BLaER1 treated with 17β-estradiol and CSF1 and Interleukin-3, amounts not matched to agents 10 nM and 100 nM (cell line): ENCODE measurements at regions not wholly inside any gene's neighbourhood (a gene's known extent, or its start where the extent isn't known, plus 50 kb on each side); places are given as distances from the start of the nearest gene placed in this dataset.

Experiments used
- H3K27ac ChIP-seq, 11 experiments: shearing (Covaris generic); formaldehyde crosslinking; 2 replicates each; pipeline ENCODE4 v1.8.1; 2022
- H3K27me3 ChIP-seq, 11 experiments: shearing (Covaris generic); formaldehyde crosslinking; 2 replicates each; pipeline ENCODE4 v1.8.1; 2022
- H3K36me3 ChIP-seq, 11 experiments: shearing (Covaris generic); formaldehyde crosslinking; 2 replicates each; pipeline ENCODE4 v1.8.1; 2022
- H3K4me1 ChIP-seq, 10 experiments: shearing (Covaris generic); formaldehyde crosslinking; 2 replicates each; pipeline ENCODE4 v1.8.1; 2022
- H3K4me2 ChIP-seq, 11 experiments: shearing (Covaris generic); formaldehyde crosslinking; 2 replicates each; pipeline ENCODE4 v1.8.1; 2022
- H3K4me3 ChIP-seq, 10 experiments: shearing (Covaris generic); formaldehyde crosslinking; 2 replicates each; pipeline ENCODE4 v1.8.1; 2022
- H3K9ac ChIP-seq, 11 experiments: shearing (Covaris generic); formaldehyde crosslinking; 2 replicates each; pipeline ENCODE4 v1.8.1; 2022
- H3K9me3 ChIP-seq, 11 experiments: shearing (Covaris generic); formaldehyde crosslinking; replicated peaks in 1 of 11; 2 replicates each; pipeline ENCODE4 v1.8.1; 2022
- H4K20me1 ChIP-seq, 11 experiments: shearing (Covaris generic); formaldehyde crosslinking; 2 replicates each; pipeline ENCODE4 v1.8.1; 2022
- Cebpa-rat ChIP-seq, 11 experiments: shearing (Covaris generic); IDR thresholded peaks; 2 replicates each; pipeline ENCODE4 v1.8.1; 2022

GRCh38 chr15:58331913-58332675, 99.7 kb upstream of the LIPC start:
- H3K27ac ChIP-seq: peak overlapping the region; percentile 81 to 98 (median 91)
- no peaks in the 10 kb centered on the region for H4K20me1 ChIP-seq
- H3K9me3 ChIP-seq: peaks cover 8 to 12% (median 11%) of the 10 kb centered on the region in 11 experiments
- no peaks in the 10 kb centered on the region for H3K27me3 ChIP-seq
- H3K4me1 ChIP-seq: peaks cover 53 to 72% (median 58%) of the 10 kb centered on the region in 10 experiments
- peaks cover 0 to 3% (median 0%) of the 10 kb centered on the region in 11 experiments; a peak in 1 of 22 replicates for H3K36me3 ChIP-seq
- H3K9ac ChIP-seq: peak overlapping the region; percentile 72 to 86 (median 79)
- no peak; a peak in 1 of 22 replicates for TF ChIP-seq Cebpa-rat (IDR thresholded peaks at IDR 0.05)
- H3K4me2 ChIP-seq: peak overlapping the region; percentile 89 to 97 (median 94)
- peak overlapping the region in 5 of 10 experiments; percentile 35 to 52 (median 43); a peak in 7 of 20 replicates for H3K4me3 ChIP-seq

GRCh38 chr15:58332676-58333400, 99.0 kb upstream of the LIPC start:
- H3K27me3 ChIP-seq: no peaks in the 10 kb centered on the region
- no peak for TF ChIP-seq Cebpa-rat (IDR thresholded peaks at IDR 0.05)
- 0 out of 20 replicates have a peak overlapping the region, but pooled peaks of 1 of the 10 experiments have one; percentile 35 for H3K4me3 ChIP-seq
- H3K27ac ChIP-seq: peak overlapping the region; percentile 81 to 98 (median 91)
- H4K20me1 ChIP-seq: no peaks in the 10 kb centered on the region
- H3K9me3 ChIP-seq: peaks cover 3 to 5% (median 4%) of the 10 kb centered on the region in 11 experiments; a peak in 21 of 22 replicates
- peak overlapping the region; percentile 76 to 97 (median 94) for H3K4me2 ChIP-seq
- H3K4me1 ChIP-seq: peaks cover 53 to 72% (median 58%) of the 10 kb centered on the region in 10 experiments
- no peaks in the 10 kb centered on the region for H3K36me3 ChIP-seq
- H3K9ac ChIP-seq: peak overlapping the region; percentile 72 to 86 (median 79)

DNA sequence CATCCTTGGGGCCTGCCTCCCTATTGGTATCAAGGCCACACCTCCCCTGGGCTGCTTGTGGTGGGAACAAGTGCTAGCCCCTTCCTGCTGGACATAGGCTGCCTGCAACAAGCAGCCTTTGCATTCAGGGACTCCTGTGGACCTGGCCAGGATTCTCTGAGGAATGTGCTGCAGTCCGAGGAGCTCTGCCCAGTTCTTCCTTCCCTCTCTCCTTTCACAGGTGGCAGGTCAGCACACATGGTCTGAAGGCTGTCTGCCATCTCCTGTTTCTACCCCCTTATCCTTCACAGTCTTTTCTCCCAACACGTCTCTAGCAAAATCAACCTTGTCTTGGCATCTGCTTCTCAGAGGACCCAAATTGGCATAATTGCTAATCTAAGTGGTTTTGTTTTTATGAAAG, 97.0 kb upstream of the LIPC start:
- no peaks in the 10 kb centered on the region for H3K36me3 ChIP-seq

GRCh38 chr15:58336161-58336560, 95.6 kb upstream of the LIPC start:
- Histone ChIP-seq H3K4me3 (no peak overlapping the region), H3K27me3 (no peaks in the 10 kb centered on the region), H3K4me1 (peaks cover 30 to 45% (median 38%) of the 10 kb centered on the region in 10 experiments), H3K9ac (no peak overlapping the region), H3K27ac (no peak overlapping the region), H3K36me3 (no peaks in the 10 kb centered on the region), H3K4me2 (peak overlapping the region in 8 of 11 experiments; percentile 16 to 53 (median 36); a peak in 13 of 22 replicates), H3K9me3 (no peaks in the 10 kb centered on the region), H4K20me1 (no peaks in the 10 kb centered on the region)
- no peak for TF ChIP-seq Cebpa-rat (IDR thresholded peaks at IDR 0.05)

More for the DNA sequence above, 97.0 kb upstream of the LIPC start:
- H3K9me3 ChIP-seq: no peaks in the 10 kb centered on the region
- no peak for TF ChIP-seq Cebpa-rat (IDR thresholded peaks at IDR 0.05)
- H3K4me1 ChIP-seq: peaks cover 43 to 58% (median 52%) of the 10 kb centered on the region in 10 experiments
- H4K20me1 ChIP-seq: no peaks in the 10 kb centered on the region
- no peak overlapping the region for H3K27ac ChIP-seq
- H3K9ac ChIP-seq: no peak overlapping the region
- no peaks in the 10 kb centered on the region for H3K27me3 ChIP-seq
- no peak overlapping the region for H3K4me3 ChIP-seq
- H3K4me2 ChIP-seq: peak overlapping the region in 7 of 11 experiments; percentile 2 to 76 (median 30); a peak in 6 of 22 replicates

GRCh38 chr15:58340176-58340575, 91.6 kb upstream of the LIPC start:
- no peaks in the 10 kb centered on the region for H3K9me3 ChIP-seq
- no peak for TF ChIP-seq Cebpa-rat (IDR thresholded peaks at IDR 0.05)

DNA sequence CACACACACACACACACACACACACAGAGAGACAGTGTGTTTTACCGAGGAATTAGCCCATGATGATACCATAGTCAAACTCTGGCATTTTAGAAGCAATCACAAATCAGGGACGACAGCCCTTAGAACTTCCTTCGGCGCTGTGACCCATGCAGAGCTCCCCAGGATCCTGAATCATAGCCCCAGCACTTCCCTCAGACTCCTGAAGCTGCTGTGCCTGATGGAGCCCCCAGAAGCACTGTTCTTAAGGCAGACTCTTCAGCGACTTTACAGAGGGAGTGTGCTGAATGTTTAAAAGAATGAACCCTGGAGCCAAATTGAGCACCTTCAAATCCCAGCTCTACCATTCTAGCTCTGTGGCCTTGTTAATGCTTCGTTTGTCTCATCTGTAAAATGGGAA, 89.3 kb upstream of the LIPC start:
- Histone ChIP-seq H3K9ac (no peak overlapping the region), H3K4me1 (peaks cover 8 to 14% (median 12%) of the 10 kb centered on the region in 10 experiments; a peak in 19 of 20 replicates), H3K9me3 (peaks cover 0 to 13% (median 7%) of the 10 kb centered on the region in 11 experiments; a peak in 15 of 22 replicates), H3K4me3 (no peak overlapping the region), H3K27me3 (no peaks in the 10 kb centered on the region), H3K4me2 (no peak overlapping the region), H3K27ac (no peak overlapping the region), H4K20me1 (no peaks in the 10 kb centered on the region), H3K36me3 (no peaks in the 10 kb centered on the region)
- TF ChIP-seq Cebpa-rat (IDR thresholded peaks at IDR 0.05): no peak

More at GRCh38 chr15:58340176-58340575, 91.6 kb upstream of the LIPC start:
- H3K27ac ChIP-seq: no peak overlapping the region
- no peaks in the 10 kb centered on the region for H3K36me3 ChIP-seq
- H3K4me1 ChIP-seq: peaks cover 10 to 24% (median 18%) of the 10 kb centered on the region in 10 experiments
- H3K4me2 ChIP-seq: no peak overlapping the region
- H3K27me3 ChIP-seq: no peaks in the 10 kb centered on the region
- H3K9ac ChIP-seq: no peak overlapping the region
- H3K4me3 ChIP-seq: no peak overlapping the region
- no peaks in the 10 kb centered on the region for H4K20me1 ChIP-seq

GRCh38 chr15:58344213-58345070, 87.3 kb upstream of the LIPC start:
- Histone ChIP-seq H3K27me3 (no peaks in the 10 kb centered on the region), H3K36me3 (no peaks in the 10 kb centered on the region), H3K4me2 (peak overlapping the region; percentile 3 to 61 (median 45); a peak in 21 of 22 replicates), H4K20me1 (no peaks in the 10 kb centered on the region), H3K9me3 (peaks cover 0 to 13% (median 8%) of the 10 kb centered on the region in 11 experiments; a peak in 16 of 22 replicates), H3K27ac (no peak overlapping the region), H3K4me1 (peaks cover 8 to 14% (median 12%) of the 10 kb centered on the region in 10 experiments; a peak in 19 of 20 replicates), H3K4me3 (no peak overlapping the region), H3K9ac (no peak overlapping the region)
- TF ChIP-seq Cebpa-rat (IDR thresholded peaks at IDR 0.05): no peak

- peaks cover 8 to 14% (median 12%) of the 10 kb centered on the region in 10 experiments; a peak in 19 of 20 replicates for H3K4me1 ChIP-seq
Measured at GRCh38 chr15:58346361-58346760, 85.4 kb upstream of the LIPC start.

More at GRCh38 chr15:58346361-58346760, 85.4 kb upstream of the LIPC start:
- no peak overlapping the region for H3K4me3 ChIP-seq
- H3K27ac ChIP-seq: no peak overlapping the region
- TF ChIP-seq Cebpa-rat (IDR thresholded peaks at IDR 0.05): no peak
- H3K9ac ChIP-seq: no peak overlapping the region
- no peaks in the 10 kb centered on the region for H3K27me3 ChIP-seq
- no peaks in the 10 kb centered on the region for H3K36me3 ChIP-seq
- H4K20me1 ChIP-seq: no peaks in the 10 kb centered on the region
- H3K4me2 ChIP-seq: no peak overlapping the region
- peaks cover 0 to 20% (median 11%) of the 10 kb centered on the region in 11 experiments; a peak in 16 of 22 replicates for H3K9me3 ChIP-seq
